SJCRH30 (cell line): ENCODE measurements at regions not wholly inside any gene's neighbourhood (a gene's known extent, or its start where the extent isn't known, plus 50 kb on each side); places are given as distances from the start of the nearest gene placed in this dataset.

Experiments used
- DNase-seq, 2 experiments: peaks; one replicate each; pipeline ENCODE4 v3.0.0-alpha.2; 2015 to 2020
- H3K27ac ChIP-seq: fragments of 250-450 bp; sonication (Bioruptor Pico); 2 replicates; pipeline ENCODE4 v1.5.1; 2020; ENCODE audit warnings: mild to moderate bottlenecking, moderate library complexity
- H3K27me3 ChIP-seq: fragments of 250-450 bp; sonication (Bioruptor Pico); 2 replicates; pipeline ENCODE4 v1.5.1; 2020; ENCODE audit warnings: mild to moderate bottlenecking, moderate library complexity
- H3K36me3 ChIP-seq: fragments of 250-450 bp; sonication (Bioruptor Pico); 2 replicates; pipeline ENCODE4 v1.5.1; 2020; ENCODE audit warnings: mild to moderate bottlenecking, moderate library complexity
- H3K4me1 ChIP-seq: fragments of 250-450 bp; sonication (Bioruptor Pico); 2 replicates; pipeline ENCODE4 v1.5.1; 2020; ENCODE audit warnings: mild to moderate bottlenecking, moderate library complexity
- H3K4me3 ChIP-seq: fragments of 250-450 bp; sonication (Bioruptor Pico); 2 replicates; pipeline ENCODE4 v1.5.1; 2020; ENCODE audit warnings: mild to moderate bottlenecking, moderate library complexity
- H3K9me3 ChIP-seq: fragments of 250-450 bp; sonication (Bioruptor Pico); replicated peaks from 2 replicates; pipeline ENCODE4 v1.5.1; 2020; ENCODE audit warnings: mild to moderate bottlenecking, moderate library complexity

GRCh38 chr11:16454289-16454863, 98.0 kb upstream of the SOX6 start:
- H3K4me1 ChIP-seq, result no peaks in the 10 kb centered on the region
- H3K27ac ChIP-seq, result no peak overlapping the region
- H3K4me3 ChIP-seq, result no peak overlapping the region
- DNase-seq, result no peak
- no peaks in the 10 kb centered on the region for H3K36me3 ChIP-seq
- H3K9me3 ChIP-seq, result no peaks in the 10 kb centered on the region
- no peaks in the 10 kb centered on the region for H3K27me3 ChIP-seq

- no peaks in the 10 kb centered on the region for H3K36me3 ChIP-seq
- no peak overlapping the region for H3K4me3 ChIP-seq
- no peak overlapping the region for H3K27ac ChIP-seq
- no peak for DNase-seq
- no peaks in the 10 kb centered on the region for H3K27me3 ChIP-seq
- no peaks in the 10 kb centered on the region for H3K4me1 ChIP-seq
- no peaks in the 10 kb centered on the region for H3K9me3 ChIP-seq
Observed at GRCh38 chr11:16448123-16448717, 91.9 kb upstream of the SOX6 start.

GRCh38 chr11:16441461-16441860, 85.1 kb upstream of the SOX6 start:
- no peaks in the 10 kb centered on the region; the same call in 1 of the 2 replicates for H3K9me3 ChIP-seq
- H3K4me1 ChIP-seq, result no peaks in the 10 kb centered on the region
- H3K27me3 ChIP-seq, result no peaks in the 10 kb centered on the region
- no peak for DNase-seq
- no peak overlapping the region for H3K4me3 ChIP-seq
- no peak overlapping the region for H3K27ac ChIP-seq
- H3K36me3 ChIP-seq, result no peaks in the 10 kb centered on the region

GRCh38 chr11:16440136-16440535, 83.8 kb upstream of the SOX6 start:
- H3K4me1 ChIP-seq, result no peaks in the 10 kb centered on the region
- no peak overlapping the region for H3K4me3 ChIP-seq
- H3K36me3 ChIP-seq, result no peaks in the 10 kb centered on the region
- H3K27ac ChIP-seq, result no peak overlapping the region
- no peaks in the 10 kb centered on the region; the same call in 1 of the 2 replicates for H3K9me3 ChIP-seq
- no peaks in the 10 kb centered on the region for H3K27me3 ChIP-seq
- no peak for DNase-seq

- H3K36me3 ChIP-seq, result no peaks in the 10 kb centered on the region
- no peaks in the 10 kb centered on the region for H3K9me3 ChIP-seq
- H3K4me3 ChIP-seq, result no peak overlapping the region
- no peak overlapping the region for H3K27ac ChIP-seq
- DNase-seq, result no peak
- H3K4me1 ChIP-seq, result no peaks in the 10 kb centered on the region
- no peaks in the 10 kb centered on the region for H3K27me3 ChIP-seq
Observed at GRCh38 chr11:16434036-16434435, 77.7 kb upstream of the SOX6 start.

- no peaks in the 10 kb centered on the region for H3K9me3 ChIP-seq
- no peaks in the 10 kb centered on the region for H3K36me3 ChIP-seq
- H3K27me3 ChIP-seq, result no peaks in the 10 kb centered on the region
- H3K4me1 ChIP-seq, result no peaks in the 10 kb centered on the region
- H3K27ac ChIP-seq, result no peak overlapping the region
- DNase-seq, result no peak
- no peak overlapping the region for H3K4me3 ChIP-seq
Observed at GRCh38 chr11:16430674-16431073, 74.3 kb upstream of the SOX6 start.

- no peak overlapping the region for H3K27ac ChIP-seq
- no peaks in the 10 kb centered on the region for H3K9me3 ChIP-seq
- no peak for DNase-seq
- H3K4me1 ChIP-seq, result no peaks in the 10 kb centered on the region
- no peaks in the 10 kb centered on the region for H3K36me3 ChIP-seq
- no peaks in the 10 kb centered on the region for H3K27me3 ChIP-seq
- H3K4me3 ChIP-seq, result no peak overlapping the region
Observed at GRCh38 chr11:16421826-16422225, 65.5 kb upstream of the SOX6 start.

- no peaks in the 10 kb centered on the region for H3K36me3 ChIP-seq
- H3K27me3 ChIP-seq, result no peaks in the 10 kb centered on the region
- DNase-seq, result no peak
Observed at GRCh38 chr11:16418428-16419097, 62.2 kb upstream of the SOX6 start.

GRCh38 chr11:16412525-16413172, 56.3 kb upstream of the SOX6 start:
- Histone ChIP-seq H3K4me3 (no peak overlapping the region), H3K27ac (no peak overlapping the region), H3K4me1 (no peaks in the 10 kb centered on the region), H3K27me3 (no peaks in the 10 kb centered on the region), H3K9me3 (no peaks in the 10 kb centered on the region), H3K36me3 (no peaks in the 10 kb centered on the region)
- no peak for DNase-seq

More at GRCh38 chr11:16418428-16419097, 62.2 kb upstream of the SOX6 start:
- Histone ChIP-seq H3K4me3 (no peak overlapping the region), H3K9me3 (no peaks in the 10 kb centered on the region), H3K27ac (no peak overlapping the region), H3K4me1 (no peaks in the 10 kb centered on the region)

- Histone ChIP-seq H3K4me1 (no peaks in the 10 kb centered on the region), H3K36me3 (no peaks in the 10 kb centered on the region), H3K27ac (no peak overlapping the region), H3K4me3 (no peak overlapping the region), H3K9me3 (no peaks in the 10 kb centered on the region), H3K27me3 (no peaks in the 10 kb centered on the region)
- DNase-seq, result peak in 1 of 2 experiments; percentile 13
Observed at GRCh38 chr11:16410479-16410878, 54.1 kb upstream of the SOX6 start.

- H3K36me3 ChIP-seq, result no peaks in the 10 kb centered on the region
- no peaks in the 10 kb centered on the region for H3K4me1 ChIP-seq
- H3K27ac ChIP-seq, result no peak overlapping the region
- no peak for DNase-seq
- H3K9me3 ChIP-seq, result no peaks in the 10 kb centered on the region
- H3K4me3 ChIP-seq, result no peak overlapping the region
- no peaks in the 10 kb centered on the region for H3K27me3 ChIP-seq
Observed at GRCh38 chr11:16408619-16409018, 52.3 kb upstream of the SOX6 start.

GRCh38 chr11:16406226-16406625, 49.9 kb upstream of the SOX6 start:
- H3K4me1 ChIP-seq, result no peaks in the 10 kb centered on the region
- no peak overlapping the region for H3K4me3 ChIP-seq
- DNase-seq, result peak in 1 of 2 experiments; percentile 20
- no peaks in the 10 kb centered on the region for H3K27me3 ChIP-seq
- H3K27ac ChIP-seq, result no peak overlapping the region
- no peaks in the 10 kb centered on the region for H3K9me3 ChIP-seq
- H3K36me3 ChIP-seq, result no peaks in the 10 kb centered on the region
